Osteocyte (in vitro differentiated cells): ENCODE measurements at regions not wholly inside any gene's neighbourhood (a gene's known extent, or its start where the extent isn't known, plus 50 kb on each side); places are given as distances from the start of the nearest gene placed in this dataset.

Experiments
- DNase-seq: peaks from one replicate; pipeline ENCODE4 v3.0.0; 2021; ENCODE audit warnings: mixed read lengths; ENCODE audit not compliant: unreplicated experiment; ENCODE audit errors: extremely low spot score
- H3K27ac Mint-ChIP-seq: one replicate; pipeline ENCODE4 v1.8.0; 2021; ENCODE audit warnings: mild to moderate bottlenecking, mixed read lengths; ENCODE audit not compliant: unreplicated experiment
- H3K27me3 Mint-ChIP-seq: one replicate; pipeline ENCODE4 v1.8.0; 2021; ENCODE audit warnings: mixed read lengths; ENCODE audit not compliant: unreplicated experiment
- H3K36me3 Mint-ChIP-seq: one replicate; pipeline ENCODE4 v1.8.0; 2021; ENCODE audit warnings: mixed read lengths; ENCODE audit not compliant: unreplicated experiment
- H3K4me1 Mint-ChIP-seq: one replicate; pipeline ENCODE4 v1.8.0; 2021; ENCODE audit warnings: mixed read lengths; ENCODE audit not compliant: unreplicated experiment
- H3K4me3 Mint-ChIP-seq: one replicate; pipeline ENCODE4 v1.8.0; 2021; ENCODE audit warnings: mild to moderate bottlenecking, moderate library complexity, mixed read lengths; ENCODE audit not compliant: unreplicated experiment
- H3K9me3 Mint-ChIP-seq: one replicate; pipeline ENCODE4 v1.8.0; 2021; ENCODE audit warnings: mixed read lengths; ENCODE audit not compliant: unreplicated experiment
- CTCF ChIP-seq: fragments of 200-600 bp; sonication (generic); IDR thresholded peaks from 2 replicates; pipeline ENCODE4 v1.5.0; 2021; ENCODE audit warnings: antibody characterized with exemption, mild to moderate bottlenecking, moderate library complexity

GRCh38 chr14:41303506-41303905 lies 303.2 kb upstream of the LRFN5 start:
- TF ChIP-seq CTCF: no peak
- DNase-seq: no peak
- no peaks in the 10 kb centered on the region for H3K9me3 Mint-ChIP-seq
- H3K27me3 Mint-ChIP-seq: no peaks in the 10 kb centered on the region
- no peaks in the 10 kb centered on the region for H3K36me3 Mint-ChIP-seq
- no peak overlapping the region for H3K4me3 Mint-ChIP-seq
- H3K27ac Mint-ChIP-seq: no peak overlapping the region
- no peaks in the 10 kb centered on the region for H3K4me1 Mint-ChIP-seq

- no peak for TF ChIP-seq CTCF
- Mint-ChIP-seq H3K27me3 (no peaks in the 10 kb centered on the region), H3K4me1 (no peaks in the 10 kb centered on the region)
These were observed 303.9 kb upstream of the LRFN5 start for GRCh38 chr14:41302776-41303175.

GRCh38 chr14:41299924-41300323 lies 306.8 kb upstream of the LRFN5 start:
- no peak overlapping the region for H3K27ac Mint-ChIP-seq
- H3K4me1 Mint-ChIP-seq: no peaks in the 10 kb centered on the region
- H3K4me3 Mint-ChIP-seq: no peak overlapping the region
- no peak for DNase-seq
- no peaks in the 10 kb centered on the region for H3K27me3 Mint-ChIP-seq
- no peaks in the 10 kb centered on the region for H3K9me3 Mint-ChIP-seq
- H3K36me3 Mint-ChIP-seq: no peaks in the 10 kb centered on the region
- TF ChIP-seq CTCF: no peak

More at GRCh38 chr14:41302776-41303175, 303.9 kb upstream of the LRFN5 start:
- Mint-ChIP-seq H3K9me3 (no peaks in the 10 kb centered on the region), H3K27ac (no peak overlapping the region), H3K36me3 (no peaks in the 10 kb centered on the region), H3K4me3 (no peak overlapping the region)
- DNase-seq: no peak

- H3K36me3 Mint-ChIP-seq: no peaks in the 10 kb centered on the region
- DNase-seq: no peak
- peaks cover 1% of the 10 kb centered on the region for H3K9me3 Mint-ChIP-seq
- TF ChIP-seq CTCF: no peak
- no peak overlapping the region for H3K27ac Mint-ChIP-seq
- no peaks in the 10 kb centered on the region for H3K27me3 Mint-ChIP-seq
- H3K4me3 Mint-ChIP-seq: no peak overlapping the region
- no peaks in the 10 kb centered on the region for H3K4me1 Mint-ChIP-seq
These were observed 308.4 kb upstream of the LRFN5 start for GRCh38 chr14:41298328-41298690.

GRCh38 chr14:41297576-41298327 lies 308.9 kb upstream of the LRFN5 start:
- H3K27me3 Mint-ChIP-seq: no peaks in the 10 kb centered on the region
- H3K27ac Mint-ChIP-seq: no peak overlapping the region
- no peak overlapping the region for H3K4me3 Mint-ChIP-seq
- peaks cover 3% of the 10 kb centered on the region for H3K9me3 Mint-ChIP-seq
- no peaks in the 10 kb centered on the region for H3K4me1 Mint-ChIP-seq
- TF ChIP-seq CTCF: no peak
- H3K36me3 Mint-ChIP-seq: no peaks in the 10 kb centered on the region
- no peak for DNase-seq
